ENCODE measurements at regions not wholly inside any gene's neighbourhood (a gene's known extent, or its start where the extent isn't known, plus 50 kb on each side); places are given as distances from the start of the nearest gene placed in this dataset.

DNA sequence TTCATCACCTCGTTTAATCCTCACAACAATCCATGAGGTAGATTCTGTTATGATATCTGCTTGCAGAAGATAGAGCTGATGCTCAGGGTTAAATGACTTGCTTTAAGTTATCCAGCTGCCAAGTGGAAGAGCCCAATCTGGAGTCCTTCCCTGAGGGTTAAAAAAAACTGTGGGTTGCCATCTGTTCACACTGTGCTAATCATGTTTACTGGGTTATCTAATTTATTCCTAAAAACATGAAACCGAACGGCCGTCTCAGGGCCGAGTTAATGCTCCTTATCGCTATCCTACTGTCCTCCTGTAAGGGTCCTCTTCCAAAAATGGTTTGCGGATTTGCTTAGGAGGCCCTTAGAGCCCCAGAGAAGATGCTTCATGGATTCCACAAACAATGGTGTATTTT, 153.3 kb downstream of the YIPF5 start:
- TF ChIP-seq, protein P1, sequence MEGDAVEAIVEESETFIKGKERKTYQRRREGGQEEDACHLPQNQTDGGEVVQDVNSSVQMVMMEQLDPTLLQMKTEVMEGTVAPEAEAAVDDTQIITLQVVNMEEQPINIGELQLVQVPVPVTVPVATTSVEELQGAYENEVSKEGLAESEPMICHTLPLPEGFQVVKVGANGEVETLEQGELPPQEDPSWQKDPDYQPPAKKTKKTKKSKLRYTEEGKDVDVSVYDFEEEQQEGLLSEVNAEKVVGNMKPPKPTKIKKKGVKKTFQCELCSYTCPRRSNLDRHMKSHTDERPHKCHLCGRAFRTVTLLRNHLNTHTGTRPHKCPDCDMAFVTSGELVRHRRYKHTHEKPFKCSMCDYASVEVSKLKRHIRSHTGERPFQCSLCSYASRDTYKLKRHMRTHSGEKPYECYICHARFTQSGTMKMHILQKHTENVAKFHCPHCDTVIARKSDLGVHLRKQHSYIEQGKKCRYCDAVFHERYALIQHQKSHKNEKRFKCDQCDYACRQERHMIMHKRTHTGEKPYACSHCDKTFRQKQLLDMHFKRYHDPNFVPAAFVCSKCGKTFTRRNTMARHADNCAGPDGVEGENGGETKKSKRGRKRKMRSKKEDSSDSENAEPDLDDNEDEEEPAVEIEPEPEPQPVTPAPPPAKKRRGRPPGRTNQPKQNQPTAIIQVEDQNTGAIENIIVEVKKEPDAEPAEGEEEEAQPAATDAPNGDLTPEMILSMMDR (IDR thresholded peaks at IDR 0.05): no peak
- no peak for TF ChIP-seq ZFX (IDR thresholded peaks at IDR 0.05; ENCODE audit: borderline replicate concordance)

All from 22Rv1 (cell line).